PC-9 (cell line): ENCODE measurements at regions not wholly inside any gene's neighbourhood (a gene's known extent, or its start where the extent isn't known, plus 50 kb on each side); places are given as distances from the start of the nearest gene placed in this dataset.

Experiments used
- BruUV-seq: library from RNA; stranded (reverse); fragments of 400-500 nt; replicated peaks from 2 replicates; lab custom pipeline; 2021; lab: Mats Ljungman, UMichigan
- CTCF ChIA-PET: fragments of 300-600 bp; sonication (Branson Sonifier 250); formaldehyde crosslinking; loops from one replicate; lab custom pipeline; 2022; ENCODE audit warnings: antibody characterized with exemption; lab: Charles Lee
- POLR2A ChIA-PET: fragments of 300-600 bp; sonication (Branson Sonifier 250); formaldehyde crosslinking; loops from one replicate; lab custom pipeline; 2022; ENCODE audit warnings: antibody characterized with exemption; ENCODE audit not compliant: unreplicated experiment; lab: Charles Lee
- DNase-seq, 2 experiments: peaks; one replicate each; pipeline versions ENCODE4 v3.0.0 to v3.0.0-alpha.2; 2015 to 2022; ENCODE audit warnings: mixed read lengths in 1 of 2
- H2AFZ ChIP-seq: fragments of 200-600 bp; sonication (generic); 2 replicates; pipeline ENCODE4 v1.8.1; 2017; ENCODE audit warnings: antibody characterized with exemption
- H3F3A ChIP-seq: fragments of 200-600 bp; sonication (generic); 2 replicates; pipeline ENCODE4 v1.8.1; 2017; ENCODE audit warnings: antibody characterized with exemption, mild to moderate bottlenecking, low read depth; ENCODE audit not compliant: insufficient read depth
- H3K27ac ChIP-seq: fragments of 200-600 bp; sonication (generic); 2 replicates; pipeline ENCODE4 v1.6.1; 2016; ENCODE audit warnings: mixed run types
- H3K27me3 ChIP-seq: fragments of 200-600 bp; sonication (generic); 2 replicates; pipeline ENCODE4 v1.6.1; 2016; ENCODE audit warnings: low read depth, mixed run types; ENCODE audit not compliant: insufficient read depth
- H3K36me3 ChIP-seq: fragments of 200-600 bp; sonication (generic); 2 replicates; pipeline ENCODE4 v1.6.1; 2016; ENCODE audit warnings: low read depth, mixed run types
- H3K4me1 ChIP-seq: fragments of 200-600 bp; sonication (generic); replicated peaks from 2 replicates; pipeline ENCODE4 v1.6.1; 2016; ENCODE audit warnings: mixed run types; ENCODE audit not compliant: insufficient read depth
- H3K4me2 ChIP-seq: fragments of 200-600 bp; sonication (generic); 2 replicates; pipeline ENCODE4 v1.6.1; 2017; ENCODE audit warnings: mixed run types
- H3K4me3 ChIP-seq: fragments of 200-600 bp; sonication (generic); 2 replicates; pipeline ENCODE4 v1.6.1; 2016; ENCODE audit warnings: mixed run types
- H3K79me2 ChIP-seq: fragments of 200-600 bp; sonication (generic); 2 replicates; pipeline ENCODE4 v1.6.1; 2017; ENCODE audit warnings: low read depth, mixed run types
- H3K9me2 ChIP-seq: fragments of 200-600 bp; sonication (generic); 2 replicates; pipeline ENCODE4 v1.8.1; 2017; ENCODE audit warnings: mild to moderate bottlenecking; ENCODE audit not compliant: insufficient read depth
- H3K9me3 ChIP-seq: fragments of 200-600 bp; sonication (generic); 2 replicates; pipeline ENCODE4 v1.8.1; 2016; ENCODE audit warnings: low read depth; ENCODE audit not compliant: insufficient read depth
- H4K20me1 ChIP-seq: fragments of 200-600 bp; sonication (generic); 2 replicates; pipeline ENCODE4 v1.8.1; 2017; ENCODE audit not compliant: insufficient read depth
- EZH2 ChIP-seq: fragments of 200-600 bp; sonication (generic); IDR thresholded peaks from 2 replicates; pipeline ENCODE4 v1.8.0; 2017; ENCODE audit warnings: antibody characterized with exemption, low read depth
- intact Hi-C: fragments of 100-400 bp; cut with micrococcal nuclease; formaldehyde crosslinking; loops from one replicate; pipeline ENCODE4 v1.10.0; 2022; ENCODE audit not compliant: unreplicated experiment
- TF ChIP-seq, protein P1 (sequence below): fragments of 200-600 bp; sonication (generic); conservative IDR thresholded peaks from 2 replicates; pipeline ENCODE4 v1.6.1; 2017; ENCODE audit warnings: mixed run types, antibody characterized with exemption, mild to moderate bottlenecking, moderate library complexity

DNA sequence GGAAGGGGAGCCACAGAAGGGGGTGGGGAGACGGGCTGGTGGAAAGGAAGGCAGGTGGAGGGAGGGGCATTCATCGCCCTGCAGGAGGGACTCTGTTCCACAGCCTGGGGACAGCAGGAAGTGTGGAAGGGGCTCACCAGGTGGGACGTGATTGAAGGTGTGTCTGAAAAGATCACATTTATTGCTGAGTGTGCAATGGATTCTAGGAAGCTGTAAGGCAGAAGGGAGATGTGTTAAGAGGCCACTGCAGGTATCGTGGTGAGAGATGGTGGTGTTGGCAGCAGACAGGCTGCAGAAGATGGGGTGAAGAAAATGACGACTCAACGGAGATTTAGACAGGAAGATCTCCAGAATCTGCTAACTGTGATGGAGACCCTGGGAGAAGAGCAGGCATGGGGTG, 537.4 kb downstream of the MN1 start:
- no peak overlapping the region for H2AFZ ChIP-seq
- no peaks in the 10 kb centered on the region for H3K9me2 ChIP-seq

GRCh38 chr22:27267145-27267544, 534.4 kb downstream of the MN1 start:
- ChIA-PET CTCF (no interaction called here), POLR2A (no interaction called here)
- no peaks in the 10 kb centered on the region for H3K9me2 ChIP-seq
- H3K27ac ChIP-seq: no peak overlapping the region
- no peak overlapping the region for H2AFZ ChIP-seq
- TF ChIP-seq, protein P1, sequence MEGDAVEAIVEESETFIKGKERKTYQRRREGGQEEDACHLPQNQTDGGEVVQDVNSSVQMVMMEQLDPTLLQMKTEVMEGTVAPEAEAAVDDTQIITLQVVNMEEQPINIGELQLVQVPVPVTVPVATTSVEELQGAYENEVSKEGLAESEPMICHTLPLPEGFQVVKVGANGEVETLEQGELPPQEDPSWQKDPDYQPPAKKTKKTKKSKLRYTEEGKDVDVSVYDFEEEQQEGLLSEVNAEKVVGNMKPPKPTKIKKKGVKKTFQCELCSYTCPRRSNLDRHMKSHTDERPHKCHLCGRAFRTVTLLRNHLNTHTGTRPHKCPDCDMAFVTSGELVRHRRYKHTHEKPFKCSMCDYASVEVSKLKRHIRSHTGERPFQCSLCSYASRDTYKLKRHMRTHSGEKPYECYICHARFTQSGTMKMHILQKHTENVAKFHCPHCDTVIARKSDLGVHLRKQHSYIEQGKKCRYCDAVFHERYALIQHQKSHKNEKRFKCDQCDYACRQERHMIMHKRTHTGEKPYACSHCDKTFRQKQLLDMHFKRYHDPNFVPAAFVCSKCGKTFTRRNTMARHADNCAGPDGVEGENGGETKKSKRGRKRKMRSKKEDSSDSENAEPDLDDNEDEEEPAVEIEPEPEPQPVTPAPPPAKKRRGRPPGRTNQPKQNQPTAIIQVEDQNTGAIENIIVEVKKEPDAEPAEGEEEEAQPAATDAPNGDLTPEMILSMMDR: no peak
- TF ChIP-seq EZH2: no peak
- no peaks in the 10 kb centered on the region for H3K36me3 ChIP-seq
- BruUV-seq: no TSS peak
- H3K79me2 ChIP-seq: no peaks in the 10 kb centered on the region
- no peak overlapping the region for H3K4me3 ChIP-seq
- H4K20me1 ChIP-seq: no peaks in the 10 kb centered on the region
- no peak overlapping the region for H3K4me2 ChIP-seq
- DNase-seq: no peak
- H3K4me1 ChIP-seq: no peaks in the 10 kb centered on the region
- H3K27me3 ChIP-seq: no peaks in the 10 kb centered on the region
- intact Hi-C loops: no loop called here
- H3K9me3 ChIP-seq: no peaks in the 10 kb centered on the region
- H3F3A ChIP-seq: no peaks in the 10 kb centered on the region

More for the DNA sequence above, 537.4 kb downstream of the MN1 start:
- no peaks in the 10 kb centered on the region for H3K27me3 ChIP-seq
- intact Hi-C loops: no loop called here
- H3K4me2 ChIP-seq: no peak overlapping the region
- H4K20me1 ChIP-seq: no peaks in the 10 kb centered on the region
- CTCF ChIA-PET: no interaction called here
- H3K36me3 ChIP-seq: no peaks in the 10 kb centered on the region
- POLR2A ChIA-PET: no interaction called here
- H3F3A ChIP-seq: no peaks in the 10 kb centered on the region
- H3K4me3 ChIP-seq: no peak overlapping the region
- H3K27ac ChIP-seq: no peak overlapping the region
- no peaks in the 10 kb centered on the region for H3K79me2 ChIP-seq
- no TSS peak for BruUV-seq
- no peak for DNase-seq
- H3K9me3 ChIP-seq: no peaks in the 10 kb centered on the region
- H3K4me1 ChIP-seq: no peaks in the 10 kb centered on the region
- TF ChIP-seq, protein P1: no peak
- no peak for TF ChIP-seq EZH2

- H3K27ac ChIP-seq: no peak overlapping the region
- H3K79me2 ChIP-seq: no peaks in the 10 kb centered on the region
- TF ChIP-seq, protein P1: no peak
- TF ChIP-seq EZH2: no peak
- no peaks in the 10 kb centered on the region for H3K9me3 ChIP-seq
- BruUV-seq: no TSS peak
- H3K4me2 ChIP-seq: no peak overlapping the region
- no peaks in the 10 kb centered on the region for H3K27me3 ChIP-seq
- ChIA-PET POLR2A (no interaction called here), CTCF (no interaction called here)
- intact Hi-C loops: no loop called here
- DNase-seq: no peak
- H3K4me1 ChIP-seq: no peaks in the 10 kb centered on the region
- H4K20me1 ChIP-seq: no peaks in the 10 kb centered on the region
- no peaks in the 10 kb centered on the region for H3K36me3 ChIP-seq
- H2AFZ ChIP-seq: no peak overlapping the region
- H3F3A ChIP-seq: no peaks in the 10 kb centered on the region
- H3K4me3 ChIP-seq: no peak overlapping the region
- H3K9me2 ChIP-seq: no peaks in the 10 kb centered on the region
These were observed 531.6 kb downstream of the MN1 start for GRCh38 chr22:27269751-27270543.
